Stimulated activated CD4-positive, alpha-beta T cell treated with anti-CD3 and anti-CD28 coated beads, TNF-alpha, amount 100 ng/mL, for 48 hours (primary cell): ENCODE measurements at regions not wholly inside any gene's neighbourhood (a gene's known extent, or its start where the extent isn't known, plus 50 kb on each side); places are given as distances from the start of the nearest gene placed in this dataset.

Experiments
- DNase-seq, 3 donors: peaks; one replicate each; pipeline ENCODE4 v3.0.0-alpha.2; 2020; ENCODE audit warnings: low read depth in 3 of 3

DNA sequence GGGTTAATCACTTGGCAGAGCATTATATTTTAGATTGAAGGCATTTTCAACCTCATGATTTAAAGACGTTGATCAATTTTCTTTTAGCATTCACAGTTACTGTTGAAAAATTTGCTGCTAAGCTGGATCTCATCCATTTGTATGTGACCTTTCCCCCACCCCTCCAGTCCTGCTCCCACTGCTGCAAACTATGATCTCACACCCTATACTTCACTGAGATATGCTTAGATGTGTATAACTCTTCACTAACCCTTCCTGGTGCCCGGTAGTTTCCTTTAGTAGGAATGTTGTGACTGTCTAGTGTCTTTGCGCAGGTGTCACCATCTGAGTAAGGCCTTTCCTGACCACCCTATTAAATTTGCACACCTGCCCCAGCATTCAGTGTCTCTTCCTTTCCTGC lies 67.0 kb upstream of the C1orf21 start:
- DNase-seq, result no peak

DNA sequence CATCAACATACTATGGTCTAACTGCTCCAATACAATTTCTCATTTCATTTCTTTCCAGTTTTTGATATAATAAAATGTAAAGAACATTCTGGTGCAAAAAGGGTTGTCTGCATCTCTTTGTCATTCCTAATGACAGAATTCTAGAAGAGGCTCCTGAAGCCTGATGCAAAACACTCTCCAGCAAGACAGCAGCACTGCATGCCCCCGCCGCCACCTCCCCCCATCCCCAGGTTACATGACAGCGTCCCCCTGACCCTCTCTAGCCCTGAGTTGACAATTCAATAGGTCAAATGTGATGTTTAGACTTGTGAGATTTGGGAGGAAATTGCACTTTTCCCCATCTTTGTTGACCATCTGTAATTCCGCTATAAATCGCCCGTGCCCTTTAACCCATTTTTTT lies 64.6 kb upstream of the C1orf21 start:
- DNase-seq, result no peak

DNA sequence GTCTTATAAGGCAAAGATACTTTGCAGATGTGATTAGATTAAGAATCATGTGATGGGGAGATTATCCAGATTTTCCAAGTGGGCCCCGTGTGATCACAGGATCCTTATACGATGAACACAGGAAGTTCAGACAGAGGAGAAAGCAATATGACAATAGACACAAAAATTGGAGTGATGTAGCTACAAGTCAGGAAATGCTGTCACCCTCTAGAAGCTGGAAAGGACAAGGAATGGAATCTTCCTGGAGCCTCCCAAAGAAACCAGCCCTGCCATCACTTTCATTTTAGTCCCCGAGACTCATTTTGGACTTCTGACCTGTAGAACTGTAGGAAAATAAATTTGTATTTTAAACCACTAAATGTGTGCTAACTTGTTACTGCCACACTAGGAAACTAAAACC lies 61.9 kb upstream of the C1orf21 start:
- DNase-seq, result no peak

DNA sequence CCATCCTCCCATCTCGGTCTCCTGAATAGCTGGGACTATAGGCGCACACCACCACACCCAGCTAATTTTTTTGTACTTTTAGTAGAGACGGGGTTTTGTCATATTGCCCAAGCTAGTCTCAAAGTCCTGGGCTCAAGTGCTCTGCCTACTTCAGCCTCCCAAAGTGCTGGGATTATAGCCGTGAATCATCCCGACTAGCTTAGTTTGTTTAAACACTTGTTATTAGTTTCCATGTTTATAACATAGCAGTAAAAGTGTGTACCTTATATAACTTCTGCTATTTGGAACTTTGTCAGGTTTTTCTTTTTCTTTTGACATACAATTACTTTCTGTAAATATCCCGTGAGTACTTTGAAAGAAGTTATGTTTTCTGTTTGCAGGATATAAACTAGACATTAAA lies 60.6 kb upstream of the C1orf21 start:
- DNase-seq, result no peak

- DNase-seq, result no peak
Observed at GRCh38 chr1:184329245-184329953, 57.4 kb upstream of the C1orf21 start.

DNA sequence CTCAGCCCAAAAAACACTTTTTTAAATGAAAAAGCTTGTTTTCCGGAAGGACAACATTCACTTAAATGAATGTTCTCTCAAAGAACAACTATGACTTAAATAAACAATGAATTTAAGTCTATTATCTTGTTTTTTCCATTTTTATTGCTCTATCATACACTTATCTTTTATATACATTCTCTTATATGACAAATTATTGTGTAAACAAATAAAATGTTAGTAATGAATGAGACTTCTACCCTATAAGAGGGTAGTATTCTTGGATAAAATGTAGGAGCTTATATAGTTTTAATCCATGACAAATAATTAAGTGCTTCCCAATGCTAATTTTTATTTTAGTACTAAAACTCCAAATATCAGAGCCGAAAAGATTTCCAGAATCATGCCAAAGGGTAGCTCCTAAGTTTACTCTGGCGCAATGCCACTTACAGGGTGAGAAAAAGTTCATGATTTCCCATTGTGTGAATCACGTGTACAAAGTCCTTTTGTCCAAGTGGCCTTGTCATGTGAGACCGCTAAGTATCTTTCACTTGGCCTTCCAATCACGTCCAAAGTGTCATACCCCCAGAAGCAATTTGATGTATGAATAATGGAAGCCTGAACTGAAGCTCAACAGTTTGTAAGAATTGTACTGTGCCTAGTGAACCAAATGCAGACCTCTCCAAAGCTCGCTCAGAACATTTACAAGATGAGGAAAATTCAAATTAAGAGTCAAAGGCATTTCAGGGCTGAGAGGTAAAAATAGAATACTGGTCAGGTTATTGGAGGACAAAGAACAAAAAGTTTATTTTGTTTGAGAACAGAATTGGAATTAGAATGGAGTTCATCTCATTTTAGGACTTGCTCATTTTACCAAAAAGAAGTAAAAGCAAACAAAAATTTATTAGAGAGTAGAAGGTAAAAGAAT lies 56.6 kb upstream of the C1orf21 start:
- DNase-seq, result no peak

GRCh38 chr1:184330875-184331274 lies 56.0 kb upstream of the C1orf21 start:
- DNase-seq, result no peak
